ENCODE measurements at regions not wholly inside any gene's neighbourhood (a gene's known extent, or its start where the extent isn't known, plus 50 kb on each side); places are given as distances from the start of the nearest gene placed in this dataset.

- TF ChIP-seq, protein P1, sequence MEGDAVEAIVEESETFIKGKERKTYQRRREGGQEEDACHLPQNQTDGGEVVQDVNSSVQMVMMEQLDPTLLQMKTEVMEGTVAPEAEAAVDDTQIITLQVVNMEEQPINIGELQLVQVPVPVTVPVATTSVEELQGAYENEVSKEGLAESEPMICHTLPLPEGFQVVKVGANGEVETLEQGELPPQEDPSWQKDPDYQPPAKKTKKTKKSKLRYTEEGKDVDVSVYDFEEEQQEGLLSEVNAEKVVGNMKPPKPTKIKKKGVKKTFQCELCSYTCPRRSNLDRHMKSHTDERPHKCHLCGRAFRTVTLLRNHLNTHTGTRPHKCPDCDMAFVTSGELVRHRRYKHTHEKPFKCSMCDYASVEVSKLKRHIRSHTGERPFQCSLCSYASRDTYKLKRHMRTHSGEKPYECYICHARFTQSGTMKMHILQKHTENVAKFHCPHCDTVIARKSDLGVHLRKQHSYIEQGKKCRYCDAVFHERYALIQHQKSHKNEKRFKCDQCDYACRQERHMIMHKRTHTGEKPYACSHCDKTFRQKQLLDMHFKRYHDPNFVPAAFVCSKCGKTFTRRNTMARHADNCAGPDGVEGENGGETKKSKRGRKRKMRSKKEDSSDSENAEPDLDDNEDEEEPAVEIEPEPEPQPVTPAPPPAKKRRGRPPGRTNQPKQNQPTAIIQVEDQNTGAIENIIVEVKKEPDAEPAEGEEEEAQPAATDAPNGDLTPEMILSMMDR (IDR thresholded peaks at IDR 0.05), result no peak
- no peak for TF ChIP-seq POLR2A (IDR thresholded peaks at IDR 0.05; ENCODE audit: low read depth)
- no peak for TF ChIP-seq POLR2AphosphoS5 (IDR thresholded peaks at IDR 0.05)
Observed at GRCh38 chr5:97476852-97477534, 293.9 kb upstream of the RIOK2 start.
